Dendritic cell treated with granulocyte-macrophage colony-stimulating factor and Interleukin-4, amounts not matched to agents 40 ng/mL and 50 ng/mL, for 4 days (primary cell): ENCODE measurements at regions not wholly inside any gene's neighbourhood (a gene's known extent, or its start where the extent isn't known, plus 50 kb on each side); places are given as distances from the start of the nearest gene placed in this dataset.
"Not testable (repeated sequence)": the region's sequence is repeated elsewhere in the genome, so short reads cannot be mapped to it uniquely, and the experiment has no call there.

Source experiments
- H3K27ac Mint-ChIP-seq: one replicate; pipeline ENCODE4 v1.8.0; 2022; ENCODE audit warnings: mild to moderate bottlenecking, mixed read lengths
- H3K27me3 Mint-ChIP-seq: one replicate; pipeline ENCODE4 v1.8.0; 2022; ENCODE audit warnings: mild to moderate bottlenecking, mixed read lengths
- H3K36me3 Mint-ChIP-seq: one replicate; pipeline ENCODE4 v1.8.0; 2022; ENCODE audit warnings: low read depth, mixed read lengths
- H3K4me1 Mint-ChIP-seq: one replicate; pipeline ENCODE4 v1.8.0; 2022; ENCODE audit warnings: low read depth, mixed read lengths
- H3K4me3 Mint-ChIP-seq: one replicate; pipeline ENCODE4 v1.8.0; 2022; ENCODE audit warnings: mild to moderate bottlenecking, moderate library complexity, mixed read lengths
- H3K9me3 Mint-ChIP-seq: one replicate; pipeline ENCODE4 v1.8.0; 2022; ENCODE audit warnings: mixed read lengths
- intact Hi-C: fragments of 100-400 bp; cut with micrococcal nuclease; formaldehyde crosslinking; loops from one replicate; pipeline ENCODE4 v1.15.0; 2022

DNA sequence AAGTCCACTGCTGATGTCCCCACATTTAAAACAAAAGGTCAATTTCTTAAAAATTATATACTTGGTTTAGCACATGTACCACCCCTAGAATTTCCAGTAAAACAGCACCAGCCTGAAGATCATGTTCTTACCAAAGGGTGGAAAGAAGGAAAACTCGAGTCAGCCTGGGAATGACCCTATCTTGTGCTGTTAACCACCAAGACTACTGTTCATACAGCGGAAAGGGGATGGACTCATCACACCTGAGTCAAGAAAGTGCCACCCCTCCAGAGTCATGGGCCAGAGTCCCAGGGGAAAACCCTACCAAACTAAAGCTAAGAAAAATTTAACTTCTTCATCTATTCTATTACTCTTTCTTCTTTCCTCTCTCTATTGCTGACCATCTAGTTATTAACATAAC lies 113.6 kb upstream of the PPM1J start:
- Mint-ChIP-seq H3K27me3 (peaks cover 27% of the 10 kb centered on the region), H3K9me3 (no peaks in the 10 kb centered on the region), H3K4me1 (peaks cover 10% of the 10 kb centered on the region), H3K27ac (no peak overlapping the region), H3K4me3 (no peak overlapping the region), H3K36me3 (no peaks in the 10 kb centered on the region)
- intact Hi-C loops = no loop called here

DNA sequence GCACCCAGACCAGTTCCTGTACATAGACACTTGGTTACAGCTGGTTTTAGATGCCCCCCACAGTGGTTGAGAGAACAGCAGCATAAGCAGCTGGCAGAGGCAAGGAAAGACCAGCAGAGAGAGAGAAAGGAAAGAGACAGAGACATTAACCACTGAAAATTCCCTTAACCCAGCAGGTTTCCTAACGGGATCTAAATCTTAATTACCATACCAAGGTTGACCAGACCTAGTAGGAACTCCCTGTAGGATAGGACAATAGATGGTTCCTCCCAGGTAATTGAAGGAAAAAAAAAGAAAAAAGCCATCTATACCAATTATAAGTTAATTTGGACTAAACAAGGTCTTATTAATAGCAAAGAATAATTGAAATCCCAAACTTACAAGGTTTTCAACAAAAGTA lies 112.3 kb upstream of the PPM1J start:
- H3K9me3 Mint-ChIP-seq, H3K27ac Mint-ChIP-seq, H3K4me1 Mint-ChIP-seq, H3K4me3 Mint-ChIP-seq, intact Hi-C loops, H3K36me3 Mint-ChIP-seq: not testable (repeated sequence)
- H3K27me3 Mint-ChIP-seq = peaks cover 27% of the 10 kb centered on the region

DNA sequence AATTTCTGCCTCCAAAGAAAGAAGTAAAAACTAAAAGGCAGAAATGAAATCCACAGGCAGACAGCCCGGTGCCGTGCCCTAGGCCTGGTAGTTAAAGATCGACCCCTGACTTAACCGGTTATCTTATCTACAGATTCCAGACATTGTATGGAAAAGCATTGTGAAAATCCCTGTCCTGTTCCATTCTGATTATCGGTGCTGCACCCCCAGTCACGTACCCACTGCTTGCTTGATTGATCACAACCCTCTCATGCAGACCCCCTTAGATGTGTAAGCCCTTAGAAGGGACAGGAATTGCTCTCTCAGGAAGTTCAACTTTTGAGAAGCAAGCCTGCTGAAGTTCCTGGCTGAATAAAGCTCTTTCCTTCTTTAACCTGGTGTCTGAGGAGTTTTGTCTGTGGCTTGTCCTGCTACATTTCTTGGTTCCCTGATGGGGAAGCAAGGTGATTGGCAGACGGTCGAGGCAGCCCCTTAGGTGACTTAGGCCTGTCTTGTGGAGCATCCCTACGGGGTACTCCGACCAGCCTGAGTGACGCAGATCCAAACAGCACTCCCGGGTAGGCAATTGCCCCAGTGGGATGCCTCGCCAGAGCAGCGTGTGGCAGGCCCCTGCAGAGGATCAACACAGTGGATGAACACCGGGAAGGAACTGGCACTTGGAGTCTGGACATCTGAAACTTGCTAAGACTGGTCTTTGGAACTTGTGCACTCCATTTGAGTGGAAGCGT lies 111.2 kb upstream of the PPM1J start:
- H3K36me3 Mint-ChIP-seq = no peaks in the 10 kb centered on the region
- H3K4me3 Mint-ChIP-seq = no peak overlapping the region
- intact Hi-C loops = no loop called here
- peaks cover 27% of the 10 kb centered on the region for H3K27me3 Mint-ChIP-seq
- H3K27ac Mint-ChIP-seq = no peak overlapping the region
- H3K9me3 Mint-ChIP-seq = no peaks in the 10 kb centered on the region
- no peaks in the 10 kb centered on the region for H3K4me1 Mint-ChIP-seq

DNA sequence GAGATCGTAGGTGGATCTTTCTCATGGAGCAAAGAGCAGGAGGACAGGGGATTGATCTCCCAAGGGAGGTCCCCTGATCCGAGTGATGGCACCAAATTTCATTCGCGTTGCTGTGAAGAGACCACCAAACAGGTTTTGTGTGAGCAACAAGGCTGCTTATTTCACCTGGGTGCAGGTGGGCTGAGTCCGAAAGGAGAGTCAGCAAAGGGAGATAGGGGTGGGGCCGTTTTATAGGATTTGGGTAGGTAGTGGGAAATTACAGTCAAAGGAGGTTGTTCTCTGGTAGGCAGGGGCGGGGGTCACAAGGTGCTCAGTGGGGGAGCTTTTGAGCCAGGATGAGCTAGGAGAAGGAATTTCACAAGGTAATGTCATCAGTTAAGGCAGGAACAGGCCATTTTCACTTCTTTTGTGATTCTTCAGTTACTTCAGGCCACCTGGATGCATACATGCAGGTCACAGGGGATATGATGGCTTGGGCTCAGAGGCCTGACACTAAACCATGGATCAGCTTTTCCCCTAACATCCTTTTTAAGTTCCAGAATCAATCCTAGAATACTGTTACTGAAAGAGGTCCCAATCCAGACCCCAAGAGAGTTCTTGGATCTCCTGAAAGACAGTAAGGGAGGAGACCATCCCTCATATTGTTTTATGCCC lies 110.6 kb upstream of the PPM1J start:
- H3K4me3 Mint-ChIP-seq, H3K36me3 Mint-ChIP-seq, H3K27ac Mint-ChIP-seq, H3K9me3 Mint-ChIP-seq, H3K4me1 Mint-ChIP-seq, intact Hi-C loops: not testable (repeated sequence)
- peaks cover 27% of the 10 kb centered on the region for H3K27me3 Mint-ChIP-seq

DNA sequence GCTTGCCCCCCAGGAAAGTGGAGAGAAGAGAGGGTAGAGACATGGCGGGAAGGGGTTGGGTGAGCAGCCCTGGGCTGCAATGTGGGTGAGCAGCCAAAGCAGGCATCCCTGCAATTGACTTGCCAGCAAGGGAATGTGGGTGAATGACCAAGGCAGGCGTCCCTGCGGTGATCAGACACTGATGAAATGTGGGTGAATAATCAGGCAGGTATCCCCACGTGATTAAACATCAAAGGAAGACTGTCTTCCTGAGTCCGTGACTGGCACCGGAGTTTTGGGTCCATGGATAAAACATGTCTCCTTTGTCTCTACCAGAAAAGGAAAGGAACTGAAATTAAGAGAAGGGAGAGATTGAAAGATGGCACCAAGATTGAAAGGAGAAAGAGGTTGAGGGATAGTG lies 109.9 kb upstream of the PPM1J start:
- H3K9me3 Mint-ChIP-seq, intact Hi-C loops, H3K4me3 Mint-ChIP-seq, H3K4me1 Mint-ChIP-seq, H3K36me3 Mint-ChIP-seq: not testable (repeated sequence)
- Mint-ChIP-seq H3K27ac (peak overlapping the region; percentile 42), H3K27me3 (peaks cover 27% of the 10 kb centered on the region)

DNA sequence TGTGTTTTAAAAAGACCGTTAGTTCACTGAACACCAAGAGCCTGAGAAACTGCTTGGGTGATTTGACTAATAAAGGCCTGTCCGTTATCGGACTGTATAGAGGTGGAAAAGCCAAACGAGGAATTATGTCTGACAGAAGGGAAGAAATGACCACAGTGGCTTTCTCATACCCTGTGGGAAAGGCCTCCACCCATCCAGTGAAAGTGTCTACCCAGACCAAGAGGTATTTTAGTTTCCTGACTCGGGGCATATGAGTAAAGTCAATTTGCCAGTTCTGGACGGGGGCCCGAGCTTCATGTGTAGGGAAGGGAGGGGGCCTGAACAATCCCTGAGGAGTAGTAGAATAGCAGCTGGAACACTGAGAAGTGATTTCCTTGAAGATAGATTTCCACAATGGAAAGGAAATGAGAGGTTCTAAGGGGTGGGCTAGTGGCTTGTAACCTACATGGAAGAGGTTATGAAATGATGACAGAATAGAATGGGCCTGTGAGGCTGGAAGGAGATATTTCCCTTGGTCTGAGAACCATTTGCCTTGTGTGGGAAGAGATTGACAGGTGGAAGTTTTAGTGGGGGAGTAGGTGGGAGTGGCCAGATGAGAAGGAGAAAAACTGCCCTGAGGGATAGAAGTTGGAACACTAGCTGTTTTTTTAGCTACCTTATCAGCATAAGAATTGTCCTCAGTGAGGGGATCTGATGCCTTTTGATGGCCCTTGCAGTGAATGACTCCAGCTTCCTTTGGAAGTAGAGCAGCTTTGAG lies 106.4 kb upstream of the PPM1J start:
- H3K4me3 Mint-ChIP-seq, H3K4me1 Mint-ChIP-seq, H3K9me3 Mint-ChIP-seq, intact Hi-C loops, H3K27ac Mint-ChIP-seq, H3K36me3 Mint-ChIP-seq: not testable (repeated sequence)
- H3K27me3 Mint-ChIP-seq = peaks cover 19% of the 10 kb centered on the region

DNA sequence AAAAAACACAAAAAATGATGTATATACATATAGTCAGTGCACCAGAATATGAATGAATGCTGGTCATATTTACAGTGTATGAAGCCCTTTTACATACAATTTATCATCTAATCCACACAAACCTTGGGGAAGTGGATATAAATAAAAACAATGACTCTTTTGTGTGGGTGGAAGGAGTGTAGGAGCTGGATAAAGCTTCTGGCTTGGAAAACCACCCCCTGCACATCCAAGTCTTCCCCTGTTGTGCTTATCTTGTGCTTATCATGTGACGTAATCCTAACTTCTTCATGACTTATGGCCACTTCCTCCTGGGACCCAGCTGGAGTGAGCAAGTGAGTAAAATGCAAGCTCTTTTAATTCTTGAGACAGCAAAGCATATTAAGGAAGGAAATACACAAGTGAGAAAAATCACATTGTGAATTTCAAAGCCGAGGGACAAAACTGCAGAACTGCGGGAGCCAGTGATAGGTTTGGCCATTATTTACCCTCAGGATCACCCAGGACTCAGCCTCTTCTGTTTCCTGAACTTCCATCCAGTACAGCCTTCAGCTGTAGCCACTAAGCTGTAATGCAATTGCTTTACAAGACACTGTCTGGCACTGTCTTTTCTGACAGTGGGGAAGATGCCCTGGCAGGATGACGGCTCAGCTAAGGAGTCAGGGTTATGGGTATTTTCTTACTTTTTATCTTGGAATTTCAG lies 104.0 kb upstream of the PPM1J start:
- no peak overlapping the region for H3K4me3 Mint-ChIP-seq
- peaks cover 6% of the 10 kb centered on the region for H3K4me1 Mint-ChIP-seq
- intact Hi-C loops = no loop called here
- H3K27me3 Mint-ChIP-seq = peaks cover 3% of the 10 kb centered on the region
- H3K36me3 Mint-ChIP-seq = no peaks in the 10 kb centered on the region
- no peaks in the 10 kb centered on the region for H3K9me3 Mint-ChIP-seq
- H3K27ac Mint-ChIP-seq = no peak overlapping the region

DNA sequence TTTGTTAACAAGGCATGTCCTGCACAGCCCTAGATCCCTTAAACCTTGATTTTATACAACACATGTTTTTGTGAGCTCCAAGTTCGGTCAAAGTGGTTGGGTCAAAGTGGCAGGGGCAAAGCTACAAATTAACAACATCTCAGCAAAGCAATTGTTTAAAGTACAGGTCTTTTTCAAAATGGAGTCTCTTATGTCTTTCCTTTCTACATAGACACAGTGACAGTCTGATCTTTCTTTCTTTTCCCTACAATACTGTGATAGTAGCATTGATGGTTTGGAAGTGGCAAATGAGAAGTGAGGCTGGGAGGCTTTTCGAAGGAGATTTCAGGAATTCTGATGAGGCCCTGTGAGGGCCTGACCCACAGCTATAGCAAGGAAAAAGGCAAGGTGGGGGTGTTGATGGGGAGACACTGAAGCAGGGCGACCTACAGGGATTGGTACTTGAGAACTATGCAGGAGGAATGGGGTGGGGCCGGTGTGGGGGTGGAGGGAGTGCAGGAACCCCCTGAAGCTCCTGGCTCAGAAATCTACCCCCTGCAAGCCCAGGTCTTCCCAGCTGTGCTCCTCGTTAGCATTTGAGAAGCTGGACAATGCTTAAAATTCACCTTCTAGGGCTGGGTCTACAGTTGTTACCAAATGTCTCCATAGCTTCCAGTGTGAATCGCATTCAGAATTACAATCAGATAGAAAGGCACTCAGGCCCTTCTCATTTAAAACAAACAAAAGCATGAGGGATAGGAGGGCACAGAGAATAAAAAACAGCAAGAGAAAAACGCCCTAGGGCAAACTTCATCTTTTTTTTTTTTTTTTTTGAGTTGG lies 102.6 kb upstream of the PPM1J start:
- Mint-ChIP-seq H3K27ac (peak overlapping the region; percentile 21), H3K27me3 (no peaks in the 10 kb centered on the region), H3K4me1 (peaks cover 6% of the 10 kb centered on the region), H3K9me3 (no peaks in the 10 kb centered on the region), H3K36me3 (no peaks in the 10 kb centered on the region), H3K4me3 (no peak overlapping the region)
- intact Hi-C loops = no loop called here

DNA sequence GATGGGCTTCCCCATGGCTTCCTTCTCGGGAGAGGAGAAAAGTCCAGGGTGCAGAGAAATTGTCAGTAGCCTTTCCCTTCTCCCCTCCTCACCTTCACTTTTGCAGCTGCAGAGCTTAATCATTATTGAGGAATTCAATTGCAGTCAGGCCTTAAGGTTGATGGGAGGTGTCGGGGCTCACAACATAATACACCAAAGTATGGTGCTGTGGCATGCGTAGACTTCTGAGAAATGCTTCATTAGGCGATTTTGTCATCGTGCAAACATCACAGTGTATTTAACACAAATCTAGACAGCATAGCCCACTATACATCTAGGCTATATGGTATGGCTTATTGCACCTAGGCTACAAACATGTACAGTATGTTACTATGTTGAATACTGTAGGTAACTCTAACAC lies 100.2 kb upstream of the PPM1J start:
- peaks cover 8% of the 10 kb centered on the region for H3K4me1 Mint-ChIP-seq
- no peaks in the 10 kb centered on the region for H3K9me3 Mint-ChIP-seq
- H3K4me3 Mint-ChIP-seq = no peak overlapping the region
- H3K36me3 Mint-ChIP-seq = no peaks in the 10 kb centered on the region
- peaks cover 16% of the 10 kb centered on the region for H3K27me3 Mint-ChIP-seq
- no peak overlapping the region for H3K27ac Mint-ChIP-seq
- intact Hi-C loops = no loop called here

DNA sequence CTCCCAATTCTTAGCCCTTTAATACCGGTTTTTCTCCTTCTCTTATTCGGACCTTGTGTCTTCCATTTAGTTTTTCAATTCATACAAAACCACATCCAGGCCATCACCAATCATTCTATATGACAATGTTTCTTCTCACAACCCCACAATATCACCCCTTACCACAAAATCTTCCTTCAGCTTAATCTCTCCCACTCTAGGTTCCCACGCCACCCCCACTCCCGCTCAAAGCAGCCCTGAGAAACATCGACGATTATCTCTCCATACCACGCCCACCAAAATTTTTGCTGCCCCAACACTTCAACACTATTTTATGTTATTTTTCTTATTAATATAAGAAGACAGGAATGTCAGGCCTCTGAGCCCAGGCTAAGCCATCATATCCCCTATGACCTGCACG lies 99.5 kb upstream of the PPM1J start:
- H3K9me3 Mint-ChIP-seq, H3K4me3 Mint-ChIP-seq, H3K27ac Mint-ChIP-seq, H3K36me3 Mint-ChIP-seq, intact Hi-C loops: not testable (repeated sequence)
- Mint-ChIP-seq H3K27me3 (peaks cover 21% of the 10 kb centered on the region), H3K4me1 (peaks cover 15% of the 10 kb centered on the region)

DNA sequence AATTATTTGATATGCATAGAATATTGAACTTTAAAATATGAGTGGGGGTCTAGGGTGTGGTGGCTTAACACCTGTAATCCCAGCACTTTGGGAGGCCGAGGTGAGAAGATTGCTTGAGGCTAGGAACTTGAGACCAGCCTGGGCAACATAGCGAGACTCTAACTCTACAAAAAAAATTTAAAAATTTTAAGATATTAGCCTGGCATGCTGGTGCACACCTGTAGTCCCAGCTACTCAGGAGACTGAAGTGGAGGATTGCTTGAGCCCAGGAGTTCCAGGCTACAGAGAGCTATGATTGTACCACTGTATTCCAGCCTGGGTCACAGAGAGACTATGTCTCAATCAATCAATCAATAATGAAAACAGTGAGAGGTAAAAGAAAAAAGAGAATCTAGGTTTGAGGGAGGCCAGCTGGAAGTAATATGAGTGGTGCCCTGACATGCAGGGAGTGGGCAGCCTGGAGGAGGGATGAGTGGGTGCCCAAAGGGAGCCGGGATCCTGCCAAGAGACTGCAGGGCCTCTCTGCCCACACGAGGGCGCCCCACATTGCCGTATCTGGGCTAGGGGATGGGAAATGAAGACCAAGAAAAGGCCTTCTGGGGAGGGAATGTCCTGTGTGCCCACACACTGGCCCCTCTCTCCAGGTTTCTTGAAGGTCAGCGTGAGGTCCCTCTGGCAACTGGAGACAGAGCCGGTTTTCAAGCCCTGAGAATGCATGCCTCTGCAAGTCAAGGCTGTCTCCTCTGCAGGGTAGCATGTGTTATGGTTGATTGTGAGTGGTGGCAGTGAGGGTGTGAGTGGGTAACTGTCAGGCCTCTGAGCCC lies 93.9 kb upstream of the PPM1J start:
- Mint-ChIP-seq H3K9me3 (no peaks in the 10 kb centered on the region), H3K27ac (no peak overlapping the region), H3K4me1 (peaks cover 17% of the 10 kb centered on the region), H3K4me3 (no peak overlapping the region), H3K36me3 (no peaks in the 10 kb centered on the region), H3K27me3 (peaks cover 40% of the 10 kb centered on the region)
- intact Hi-C loops = loop anchor here (1.0 to 5.0 kb wide), 4 partner anchors 33 to 233 kb away; no protein-coding TSS in a partner anchor

DNA sequence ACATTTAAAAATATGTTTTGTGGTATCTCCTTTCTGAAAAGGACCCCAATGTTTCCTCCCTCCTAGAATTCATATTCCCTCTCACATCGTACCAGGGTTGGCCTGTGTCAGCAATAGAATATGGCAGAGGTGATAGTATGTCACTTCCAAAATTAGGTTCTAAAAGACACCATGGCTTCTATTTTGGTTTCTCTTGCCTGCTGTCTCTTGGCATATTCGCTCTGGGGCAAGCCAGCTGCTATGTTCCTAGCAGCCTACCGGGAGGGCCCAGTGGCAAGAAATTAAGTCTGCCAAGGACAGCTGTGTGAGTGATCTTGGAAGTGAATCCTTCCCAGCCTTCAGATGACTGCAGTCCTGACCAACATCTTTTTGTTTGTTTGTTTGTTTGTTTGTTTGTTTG lies 92.9 kb upstream of the PPM1J start:
- Mint-ChIP-seq H3K27ac (no peak overlapping the region), H3K4me3 (no peak overlapping the region), H3K4me1 (peaks cover 17% of the 10 kb centered on the region), H3K27me3 (peaks cover 44% of the 10 kb centered on the region), H3K36me3 (no peaks in the 10 kb centered on the region), H3K9me3 (no peaks in the 10 kb centered on the region)
- intact Hi-C loops = loop anchor here (5.0 kb wide), 2 partner anchors 34 to 74 kb away; no protein-coding TSS in a partner anchor

DNA sequence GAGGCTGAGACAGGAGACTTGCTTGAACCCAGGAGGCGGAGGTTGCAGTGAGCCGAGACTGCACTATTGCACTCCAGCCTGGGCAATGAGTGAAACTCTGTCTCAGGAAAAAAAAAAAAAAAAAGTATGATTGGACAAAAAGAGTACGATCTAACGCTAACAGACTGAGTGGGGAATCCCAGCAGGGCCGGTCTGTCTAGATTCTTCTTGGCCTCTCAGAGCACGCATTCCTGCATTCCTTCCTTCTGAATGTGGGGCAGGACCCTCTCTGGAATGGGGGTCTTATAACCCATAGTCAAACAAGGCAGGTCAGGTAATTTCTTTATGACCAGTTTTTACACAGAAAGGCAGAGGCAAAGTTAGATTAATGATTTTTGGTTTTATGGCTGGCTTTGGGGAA lies 92.0 kb upstream of the PPM1J start:
- H3K27ac Mint-ChIP-seq = no peak overlapping the region
- peaks cover 42% of the 10 kb centered on the region for H3K27me3 Mint-ChIP-seq
- intact Hi-C loops = loop anchor here (5.0 kb wide), 2 partner anchors 35 to 75 kb away; no protein-coding TSS in a partner anchor
- H3K36me3 Mint-ChIP-seq = no peaks in the 10 kb centered on the region
- no peaks in the 10 kb centered on the region for H3K9me3 Mint-ChIP-seq
- no peak overlapping the region for H3K4me3 Mint-ChIP-seq
- H3K4me1 Mint-ChIP-seq = peaks cover 19% of the 10 kb centered on the region
